Nephron progenitor cell (in vitro differentiated cells): ENCODE measurements at regions not wholly inside any gene's neighbourhood (a gene's known extent, or its start where the extent isn't known, plus 50 kb on each side); places are given as distances from the start of the nearest gene placed in this dataset.

Experiments
- DNase-seq: peaks from one replicate; pipeline ENCODE4 v3.0.0; 2021
- H3K27ac Mint-ChIP-seq: 2 replicates; pipeline ENCODE4 v1.8.0; 2021; ENCODE audit warnings: mild to moderate bottlenecking, moderate library complexity, mixed read lengths
- H3K27me3 Mint-ChIP-seq: 2 replicates; pipeline ENCODE4 v1.8.0; 2021; ENCODE audit warnings: mild to moderate bottlenecking, low read depth, mixed read lengths; ENCODE audit not compliant: poor library complexity
- H3K36me3 Mint-ChIP-seq: 2 replicates; pipeline ENCODE4 v1.8.0; 2021; ENCODE audit warnings: low read depth, mixed read lengths
- H3K4me1 Mint-ChIP-seq: 2 replicates; pipeline ENCODE4 v1.8.0; 2021; ENCODE audit warnings: mixed read lengths
- H3K4me3 Mint-ChIP-seq: 2 replicates; pipeline ENCODE4 v1.8.0; 2021; ENCODE audit warnings: mild to moderate bottlenecking, moderate library complexity, mixed read lengths
- H3K9me3 Mint-ChIP-seq: 2 replicates; pipeline ENCODE4 v1.8.0; 2021; ENCODE audit warnings: mild to moderate bottlenecking, moderate library complexity, mixed read lengths
- TF ChIP-seq, protein P1 (sequence below): fragments of 200-600 bp; sonication (generic); IDR thresholded peaks from 2 replicates; pipeline ENCODE4 v1.5.0; 2021; ENCODE audit warnings: antibody characterized with exemption

DNA sequence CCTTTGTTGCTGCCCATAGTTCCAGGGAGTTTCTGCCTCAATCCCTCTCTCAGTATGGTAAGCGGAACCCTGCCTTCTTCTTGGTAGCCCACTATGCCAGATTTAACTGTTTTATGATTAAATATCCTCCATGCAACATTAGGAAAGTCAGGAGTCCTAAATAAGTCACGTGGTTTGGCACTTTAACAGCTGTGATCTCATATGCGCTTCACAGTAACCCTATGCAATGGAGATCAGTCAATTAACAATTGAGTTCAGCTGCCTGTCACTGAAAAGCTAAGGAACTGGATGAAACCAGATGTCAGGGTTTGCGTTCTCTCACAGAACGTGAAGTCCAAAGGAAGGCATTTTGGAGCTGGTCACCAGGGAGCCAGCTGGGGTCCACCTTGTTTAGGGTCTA lies 81.6 kb downstream of the PSMB1 start:
- H3K27ac Mint-ChIP-seq: no peak overlapping the region
- peaks cover 13% of the 10 kb centered on the region for H3K27me3 Mint-ChIP-seq
- no peak overlapping the region for H3K4me3 Mint-ChIP-seq
- TF ChIP-seq, protein P1, sequence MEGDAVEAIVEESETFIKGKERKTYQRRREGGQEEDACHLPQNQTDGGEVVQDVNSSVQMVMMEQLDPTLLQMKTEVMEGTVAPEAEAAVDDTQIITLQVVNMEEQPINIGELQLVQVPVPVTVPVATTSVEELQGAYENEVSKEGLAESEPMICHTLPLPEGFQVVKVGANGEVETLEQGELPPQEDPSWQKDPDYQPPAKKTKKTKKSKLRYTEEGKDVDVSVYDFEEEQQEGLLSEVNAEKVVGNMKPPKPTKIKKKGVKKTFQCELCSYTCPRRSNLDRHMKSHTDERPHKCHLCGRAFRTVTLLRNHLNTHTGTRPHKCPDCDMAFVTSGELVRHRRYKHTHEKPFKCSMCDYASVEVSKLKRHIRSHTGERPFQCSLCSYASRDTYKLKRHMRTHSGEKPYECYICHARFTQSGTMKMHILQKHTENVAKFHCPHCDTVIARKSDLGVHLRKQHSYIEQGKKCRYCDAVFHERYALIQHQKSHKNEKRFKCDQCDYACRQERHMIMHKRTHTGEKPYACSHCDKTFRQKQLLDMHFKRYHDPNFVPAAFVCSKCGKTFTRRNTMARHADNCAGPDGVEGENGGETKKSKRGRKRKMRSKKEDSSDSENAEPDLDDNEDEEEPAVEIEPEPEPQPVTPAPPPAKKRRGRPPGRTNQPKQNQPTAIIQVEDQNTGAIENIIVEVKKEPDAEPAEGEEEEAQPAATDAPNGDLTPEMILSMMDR: no peak
- peaks cover 25% of the 10 kb centered on the region for H3K4me1 Mint-ChIP-seq
- H3K36me3 Mint-ChIP-seq: peaks cover 9% of the 10 kb centered on the region
- DNase-seq: no peak
- peaks cover 16% of the 10 kb centered on the region for H3K9me3 Mint-ChIP-seq

DNA sequence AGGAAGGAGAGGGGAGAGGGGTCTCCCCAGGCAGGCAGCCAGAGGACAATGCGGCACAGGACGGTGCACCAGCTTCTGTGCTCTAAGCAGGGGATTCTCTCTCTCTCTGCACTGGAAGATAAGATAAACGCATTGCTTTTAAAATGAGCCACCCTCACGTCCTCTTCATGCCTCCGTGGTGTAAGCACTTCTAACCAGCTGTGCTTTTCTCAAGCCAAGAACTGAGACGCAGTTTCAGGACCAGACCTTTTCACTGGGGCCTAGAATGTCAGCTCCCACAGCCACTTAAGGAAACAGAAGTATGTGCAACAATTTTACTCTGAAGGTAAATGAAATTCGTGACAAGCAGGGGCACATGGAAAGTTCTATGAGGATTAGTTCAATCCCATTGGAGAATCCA lies 82.4 kb downstream of the PSMB1 start:
- H3K4me1 Mint-ChIP-seq: peaks cover 22% of the 10 kb centered on the region
- TF ChIP-seq, protein P1: no peak
- DNase-seq: no peak
- H3K27ac Mint-ChIP-seq: peak overlapping the region; percentile 7
- H3K4me3 Mint-ChIP-seq: no peak overlapping the region
- peaks cover 9% of the 10 kb centered on the region for H3K36me3 Mint-ChIP-seq
- H3K27me3 Mint-ChIP-seq: peaks cover 13% of the 10 kb centered on the region
- H3K9me3 Mint-ChIP-seq: peaks cover 18% of the 10 kb centered on the region

DNA sequence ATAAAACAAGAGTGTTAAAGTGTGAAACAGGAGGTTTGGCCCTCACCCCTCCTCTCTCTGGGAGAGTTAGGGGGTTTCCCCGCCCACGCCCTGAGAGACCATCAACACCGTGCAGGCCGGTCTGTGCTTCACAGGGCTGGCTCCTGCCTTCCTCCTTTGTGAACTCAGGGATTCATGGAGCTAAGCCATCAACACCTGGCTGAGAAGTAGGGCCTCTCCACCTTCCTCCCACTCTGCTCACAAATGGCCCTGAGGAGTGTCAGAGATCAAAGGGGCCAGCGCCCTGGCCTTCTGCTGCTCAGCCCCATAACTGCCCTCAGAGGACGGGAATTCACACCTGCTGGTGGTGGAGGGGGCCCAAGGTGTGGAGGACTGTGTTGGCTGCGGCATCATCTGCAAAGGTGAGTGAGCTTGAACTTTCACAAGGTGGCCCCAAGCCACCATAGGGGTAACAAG lies 88.6 kb downstream of the PSMB1 start:
- no peak for DNase-seq
- Mint-ChIP-seq H3K4me3 (no peak overlapping the region), H3K27me3 (peaks cover 2% of the 10 kb centered on the region), H3K4me1 (peaks cover 32% of the 10 kb centered on the region), H3K36me3 (peaks cover 9% of the 10 kb centered on the region), H3K9me3 (peaks cover 15% of the 10 kb centered on the region), H3K27ac (no peak overlapping the region)
- TF ChIP-seq, protein P1: no peak

DNA sequence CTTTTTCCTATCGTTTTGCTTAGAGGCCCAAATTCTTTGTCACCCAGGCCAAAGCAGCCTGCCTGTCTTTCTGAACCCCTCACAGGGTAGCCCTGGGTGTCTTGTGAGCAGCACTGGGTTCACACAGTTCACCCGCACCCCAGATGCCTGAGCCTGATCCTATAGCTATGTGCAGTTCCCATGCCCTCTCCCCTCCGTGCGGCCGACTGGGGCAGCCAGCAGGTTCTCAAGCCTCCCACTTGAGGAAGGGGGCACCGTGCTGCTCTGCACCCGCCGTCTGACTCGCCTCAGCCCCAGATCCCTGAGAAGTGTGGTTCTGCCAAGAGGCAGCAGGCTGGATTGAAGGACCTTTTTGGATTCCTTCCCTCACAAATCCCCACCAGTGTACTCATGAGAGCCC lies 89.0 kb downstream of the PSMB1 start:
- Mint-ChIP-seq H3K36me3 (peaks cover 9% of the 10 kb centered on the region), H3K27me3 (peaks cover 2% of the 10 kb centered on the region), H3K9me3 (peaks cover 15% of the 10 kb centered on the region), H3K4me1 (peaks cover 34% of the 10 kb centered on the region), H3K4me3 (no peak overlapping the region), H3K27ac (no peak overlapping the region)
- TF ChIP-seq, protein P1: no peak
- DNase-seq: no peak

DNA sequence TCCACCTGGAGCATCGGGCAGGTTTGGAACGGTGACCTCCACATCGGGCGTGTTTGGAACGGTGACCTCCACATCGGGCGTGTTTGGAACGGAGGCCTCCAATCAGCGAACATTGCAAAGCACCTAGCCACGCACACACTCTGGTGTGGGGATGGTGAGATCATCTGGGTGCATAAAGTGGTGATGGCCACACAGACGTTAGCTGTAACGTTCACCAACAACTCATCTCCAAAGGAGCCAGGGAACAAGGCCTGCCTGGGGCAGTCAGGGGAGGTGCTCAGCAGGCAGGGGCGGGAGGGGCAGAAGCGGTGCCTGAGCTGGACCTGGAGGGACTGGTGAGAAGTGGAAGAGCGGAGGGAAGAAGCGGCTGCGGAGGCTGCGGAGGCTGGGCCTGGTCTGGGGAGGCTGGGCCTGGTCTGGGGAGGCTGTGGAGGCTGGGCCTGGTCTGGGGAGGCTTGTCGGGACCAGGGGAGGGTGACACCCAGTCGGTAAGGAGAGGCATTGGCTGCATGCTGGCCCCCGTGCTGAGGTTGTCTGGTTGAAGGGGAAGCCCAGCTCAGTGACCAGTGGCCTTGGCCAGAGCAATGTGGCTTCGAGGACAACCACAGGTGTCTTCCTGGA lies 89.9 kb downstream of the PSMB1 start:
- H3K27me3 Mint-ChIP-seq: peaks cover 2% of the 10 kb centered on the region
- H3K9me3 Mint-ChIP-seq: peaks cover 12% of the 10 kb centered on the region
- H3K4me1 Mint-ChIP-seq: peaks cover 34% of the 10 kb centered on the region
- DNase-seq: no peak
- H3K27ac Mint-ChIP-seq: no peak overlapping the region
- TF ChIP-seq, protein P1: no peak
- no peak overlapping the region for H3K4me3 Mint-ChIP-seq
- H3K36me3 Mint-ChIP-seq: peaks cover 7% of the 10 kb centered on the region

DNA sequence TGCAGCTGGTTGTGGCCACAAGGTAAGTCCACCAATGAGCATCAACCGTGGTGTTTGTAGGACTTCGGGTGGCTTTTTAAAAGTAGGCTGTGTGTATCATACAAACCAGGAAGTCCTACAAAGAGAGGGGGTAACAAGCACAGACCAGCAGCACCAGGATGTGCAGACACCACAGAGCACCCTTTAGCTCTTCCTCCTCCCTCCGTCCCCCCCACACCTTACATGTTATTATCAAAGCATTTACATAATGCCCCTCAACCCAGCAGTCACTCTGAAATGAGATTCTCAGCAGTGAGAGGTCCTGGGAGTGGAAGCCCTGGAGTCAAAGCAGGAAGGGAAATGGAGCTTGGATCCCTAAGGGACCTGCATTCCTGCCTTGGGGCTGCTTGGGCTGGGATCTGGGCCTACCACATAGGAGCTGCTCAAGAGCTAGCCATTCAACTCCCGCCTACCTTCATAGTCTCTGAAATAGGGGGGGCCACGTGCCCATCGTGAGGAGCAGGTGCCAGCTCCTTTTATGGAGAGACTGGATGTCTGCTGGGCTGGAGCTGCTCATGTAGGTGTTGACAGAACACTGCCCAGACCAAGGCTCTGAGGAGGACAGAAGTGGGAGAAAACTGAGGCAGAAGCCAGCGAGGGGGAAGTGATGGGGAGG lies 90.6 kb downstream of the PSMB1 start:
- TF ChIP-seq, protein P1: no peak
- Mint-ChIP-seq H3K4me3 (no peak overlapping the region), H3K4me1 (peaks cover 34% of the 10 kb centered on the region), H3K27me3 (peaks cover 2% of the 10 kb centered on the region), H3K36me3 (no peaks in the 10 kb centered on the region), H3K27ac (no peak overlapping the region), H3K9me3 (peaks cover 5% of the 10 kb centered on the region)
- DNase-seq: no peak
